GM12878 (cell line): ENCODE measurements at regions not wholly inside any gene's neighbourhood (a gene's known extent, or its start where the extent isn't known, plus 50 kb on each side); places are given as distances from the start of the nearest gene placed in this dataset.

Experiments used
- BCL3 ChIP-seq: IDR thresholded peaks from 2 replicates; pipeline ENCODE4 v1.6.1; 2011; ENCODE audit warnings: borderline replicate concordance, low read depth, mild to moderate bottlenecking, moderate library complexity, low read length; ENCODE audit not compliant: insufficient read depth, poor library complexity, severe bottlenecking
- CREB1 ChIP-seq: IDR thresholded peaks from 2 replicates; pipeline ENCODE4 v1.6.1; 2012; ENCODE audit warnings: low read depth, mild to moderate bottlenecking, inconsistent platforms
- CREM ChIP-seq: IDR thresholded peaks from 2 replicates; pipeline ENCODE4 v1.6.1; 2014; ENCODE audit warnings: antibody characterized with exemption, low read depth
- EGR1 ChIP-seq, 2 experiments: IDR thresholded peaks; 1 replicate in 1 of 2; 2 replicates in 1 of 2; pipeline ENCODE4 v1.6.1; 2011 to 2012; ENCODE audit warnings: low read depth in 2 of 2, low read length in 2 of 2, borderline replicate concordance in 1 of 2, mild to moderate bottlenecking in 1 of 2, moderate library complexity in 1 of 2
- FOXM1 ChIP-seq: IDR thresholded peaks from 2 replicates; pipeline ENCODE4 v1.6.1; 2012; ENCODE audit warnings: low read depth, mild to moderate bottlenecking, inconsistent platforms, low read length, moderate library complexity
- HDAC2 ChIP-seq: fragments of 200-600 bp; sonication (generic); IDR thresholded peaks from 2 replicates; pipeline ENCODE4 v1.6.1; 2017
- NR2C2 ChIP-seq: IDR thresholded peaks from 2 replicates; pipeline ENCODE4 v1.6.1; 2011; ENCODE audit warnings: borderline replicate concordance, low read depth; ENCODE audit not compliant: control insufficient read depth, insufficient read length
- POLR2A ChIP-seq: IDR thresholded peaks from 2 replicates; pipeline ENCODE4 v1.6.1; 2011; ENCODE audit warnings: low read depth, mild to moderate bottlenecking, low read length
- POLR2AphosphoS5 ChIP-seq: IDR thresholded peaks from 2 replicates; pipeline ENCODE4 v1.6.1; 2011; ENCODE audit warnings: mild to moderate bottlenecking, low read length, inconsistent platforms
- RAD21 ChIP-seq: IDR thresholded peaks from 2 replicates; pipeline ENCODE4 v1.6.1; 2011; ENCODE audit warnings: mild to moderate bottlenecking, low read depth, low read length, moderate library complexity; ENCODE audit not compliant: insufficient read depth
- SPI1 ChIP-seq: IDR thresholded peaks from 2 replicates; pipeline ENCODE4 v1.6.1; 2011; ENCODE audit warnings: low read depth, mild to moderate bottlenecking, low read length, moderate library complexity, borderline replicate concordance; ENCODE audit not compliant: insufficient read depth
- YBX1 ChIP-seq: fragments of 450-650 bp; IDR thresholded peaks from 2 replicates; pipeline ENCODE4 v1.6.1; 2016; ENCODE audit warnings: antibody characterized with exemption
- TF ChIP-seq, protein P1 (sequence below), 3 experiments: IDR thresholded peaks in 2 of 3; conservative IDR thresholded peaks in 1 of 3; 2 replicates each; pipeline ENCODE4 v1.5.1; 2011; ENCODE audit warnings: low read depth in 3 of 3, low read length in 3 of 3, mild to moderate bottlenecking in 3 of 3, control low read depth in 2 of 3, moderate library complexity in 2 of 3, inconsistent platforms in 1 of 3, mixed read lengths in 1 of 3; ENCODE audit not compliant: control insufficient read depth in 2 of 3, insufficient read depth in 1 of 3; ENCODE audit errors: extremely low read depth in 1 of 3

DNA sequence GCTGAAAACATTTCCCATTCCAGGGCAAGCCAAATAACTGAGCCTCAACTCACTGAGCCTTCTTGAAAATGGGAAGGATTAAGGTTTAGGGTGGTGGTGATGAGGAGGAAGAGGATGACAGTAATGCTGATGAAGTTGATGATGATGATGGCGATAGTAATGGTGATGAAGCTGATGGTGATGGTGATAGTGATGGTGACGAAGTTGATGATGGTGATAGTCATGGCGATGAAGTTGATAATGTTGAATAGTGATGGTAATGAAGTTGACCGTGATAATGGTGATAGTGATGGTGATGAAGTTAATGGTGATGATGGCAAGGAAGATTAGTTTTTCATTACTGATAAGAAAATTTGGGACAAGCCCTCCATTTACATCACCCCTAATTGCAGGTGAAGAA, 285.8 kb upstream of the DYNLRB2 start:
- TF ChIP-seq POLR2A (no peak), EGR1 (IDR thresholded peaks at IDR 0.05; ENCODE audit: borderline replicate concordance in 1 of 2, low read depth in 2 of 2, low read length in 2 of 2) (no peak), RAD21 (no peak), CREM (no peak), POLR2AphosphoS5 (no peak), NR2C2 (no peak), CREB1 (no peak), FOXM1 (no peak), BCL3 (no peak), HDAC2 (no peak), YBX1 (no peak), SPI1 (no peak)
- TF ChIP-seq, protein P1, sequence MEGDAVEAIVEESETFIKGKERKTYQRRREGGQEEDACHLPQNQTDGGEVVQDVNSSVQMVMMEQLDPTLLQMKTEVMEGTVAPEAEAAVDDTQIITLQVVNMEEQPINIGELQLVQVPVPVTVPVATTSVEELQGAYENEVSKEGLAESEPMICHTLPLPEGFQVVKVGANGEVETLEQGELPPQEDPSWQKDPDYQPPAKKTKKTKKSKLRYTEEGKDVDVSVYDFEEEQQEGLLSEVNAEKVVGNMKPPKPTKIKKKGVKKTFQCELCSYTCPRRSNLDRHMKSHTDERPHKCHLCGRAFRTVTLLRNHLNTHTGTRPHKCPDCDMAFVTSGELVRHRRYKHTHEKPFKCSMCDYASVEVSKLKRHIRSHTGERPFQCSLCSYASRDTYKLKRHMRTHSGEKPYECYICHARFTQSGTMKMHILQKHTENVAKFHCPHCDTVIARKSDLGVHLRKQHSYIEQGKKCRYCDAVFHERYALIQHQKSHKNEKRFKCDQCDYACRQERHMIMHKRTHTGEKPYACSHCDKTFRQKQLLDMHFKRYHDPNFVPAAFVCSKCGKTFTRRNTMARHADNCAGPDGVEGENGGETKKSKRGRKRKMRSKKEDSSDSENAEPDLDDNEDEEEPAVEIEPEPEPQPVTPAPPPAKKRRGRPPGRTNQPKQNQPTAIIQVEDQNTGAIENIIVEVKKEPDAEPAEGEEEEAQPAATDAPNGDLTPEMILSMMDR (IDR thresholded peaks at IDR 0.05 in 2 of 3, conservative IDR thresholded peaks at IDR 0.05 in 1 of 3; ENCODE audit: control insufficient read depth in 2 of 3, extremely low read depth in 1 of 3, insufficient read depth in 1 of 3, low read depth in 3 of 3, low read length in 3 of 3) = no peak
